ENCODE measurements at regions not wholly inside any gene's neighbourhood (a gene's known extent, or its start where the extent isn't known, plus 50 kb on each side); places are given as distances from the start of the nearest gene placed in this dataset.

DNA sequence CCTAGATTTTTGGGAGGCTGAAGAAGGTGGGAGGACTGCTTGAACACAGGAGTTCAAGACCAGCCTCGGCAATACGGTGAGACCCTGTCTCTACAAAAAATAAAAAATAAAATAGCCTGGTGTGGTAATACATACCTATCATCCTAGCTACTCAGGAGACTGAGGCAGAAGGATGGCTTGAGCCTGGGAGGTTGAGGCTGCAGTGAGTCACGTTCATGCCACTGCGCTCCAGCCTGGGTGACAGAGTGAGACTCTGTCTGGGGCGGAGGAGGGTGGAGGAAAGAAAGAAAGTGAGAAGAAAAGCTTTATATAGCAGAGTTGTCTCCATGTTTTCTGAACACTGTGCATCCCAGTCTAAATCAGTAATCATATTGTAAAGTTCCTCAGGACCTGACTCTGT, 301.4 kb upstream of the CNTN6 start:
- TF ChIP-seq, protein P1, sequence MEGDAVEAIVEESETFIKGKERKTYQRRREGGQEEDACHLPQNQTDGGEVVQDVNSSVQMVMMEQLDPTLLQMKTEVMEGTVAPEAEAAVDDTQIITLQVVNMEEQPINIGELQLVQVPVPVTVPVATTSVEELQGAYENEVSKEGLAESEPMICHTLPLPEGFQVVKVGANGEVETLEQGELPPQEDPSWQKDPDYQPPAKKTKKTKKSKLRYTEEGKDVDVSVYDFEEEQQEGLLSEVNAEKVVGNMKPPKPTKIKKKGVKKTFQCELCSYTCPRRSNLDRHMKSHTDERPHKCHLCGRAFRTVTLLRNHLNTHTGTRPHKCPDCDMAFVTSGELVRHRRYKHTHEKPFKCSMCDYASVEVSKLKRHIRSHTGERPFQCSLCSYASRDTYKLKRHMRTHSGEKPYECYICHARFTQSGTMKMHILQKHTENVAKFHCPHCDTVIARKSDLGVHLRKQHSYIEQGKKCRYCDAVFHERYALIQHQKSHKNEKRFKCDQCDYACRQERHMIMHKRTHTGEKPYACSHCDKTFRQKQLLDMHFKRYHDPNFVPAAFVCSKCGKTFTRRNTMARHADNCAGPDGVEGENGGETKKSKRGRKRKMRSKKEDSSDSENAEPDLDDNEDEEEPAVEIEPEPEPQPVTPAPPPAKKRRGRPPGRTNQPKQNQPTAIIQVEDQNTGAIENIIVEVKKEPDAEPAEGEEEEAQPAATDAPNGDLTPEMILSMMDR (IDR thresholded peaks at IDR 0.05; ENCODE audit: low read depth, low read length): no peak
- CTCF ChIA-PET: no interaction called here

DNA sequence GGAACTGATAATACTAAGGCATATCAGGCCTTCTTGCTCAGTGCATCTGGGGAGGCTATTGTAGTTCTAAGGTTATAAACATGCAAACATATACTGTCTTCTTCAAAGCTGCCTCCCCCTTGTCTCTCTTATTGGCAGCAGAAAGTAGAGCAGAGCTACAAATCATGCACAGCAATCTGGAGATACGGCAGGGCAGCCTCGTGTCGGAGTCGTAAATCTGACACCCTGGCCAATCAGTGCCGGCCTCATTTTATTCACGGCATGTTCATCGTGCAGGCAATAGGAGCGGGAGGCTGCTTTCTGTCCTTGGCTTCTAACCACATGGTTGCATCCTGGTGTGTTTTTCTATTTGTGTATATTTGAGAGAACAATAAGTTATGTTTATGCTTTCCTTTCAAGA, 300.2 kb upstream of the CNTN6 start:
- no peak for DNase-seq (ENCODE audit: low read depth, low spot score)
- POLR2A ChIA-PET: no interaction called here
- CTCF ChIA-PET: no interaction called here
- H3K27me3 ChIP-seq (ENCODE audit: control insufficient read depth, insufficient read depth, low read length): no peaks in the 10 kb centered on the region
- no peak overlapping the region for H3K27ac ChIP-seq (ENCODE audit: low read depth, low read length)
- peaks cover 10% of the 10 kb centered on the region for H3K9me3 ChIP-seq (ENCODE audit: control insufficient read depth, insufficient read depth, low read length)
- TF ChIP-seq, protein P1 (IDR thresholded peaks at IDR 0.05; ENCODE audit: low read depth, low read length): no peak
- no peak overlapping the region for H3K4me3 ChIP-seq (ENCODE audit: low read depth, low read length)

More for the DNA sequence above, 301.4 kb upstream of the CNTN6 start:
- POLR2A ChIA-PET: no interaction called here
- H3K9me3 ChIP-seq (ENCODE audit: control insufficient read depth, insufficient read depth, low read length): peaks cover 10% of the 10 kb centered on the region
- no peak overlapping the region for H3K27ac ChIP-seq (ENCODE audit: low read depth, low read length)
- no peak overlapping the region for H3K4me3 ChIP-seq (ENCODE audit: low read depth, low read length)
- H3K27me3 ChIP-seq (ENCODE audit: control insufficient read depth, insufficient read depth, low read length): no peaks in the 10 kb centered on the region
- no peak for DNase-seq (ENCODE audit: low read depth, low spot score)

DNA sequence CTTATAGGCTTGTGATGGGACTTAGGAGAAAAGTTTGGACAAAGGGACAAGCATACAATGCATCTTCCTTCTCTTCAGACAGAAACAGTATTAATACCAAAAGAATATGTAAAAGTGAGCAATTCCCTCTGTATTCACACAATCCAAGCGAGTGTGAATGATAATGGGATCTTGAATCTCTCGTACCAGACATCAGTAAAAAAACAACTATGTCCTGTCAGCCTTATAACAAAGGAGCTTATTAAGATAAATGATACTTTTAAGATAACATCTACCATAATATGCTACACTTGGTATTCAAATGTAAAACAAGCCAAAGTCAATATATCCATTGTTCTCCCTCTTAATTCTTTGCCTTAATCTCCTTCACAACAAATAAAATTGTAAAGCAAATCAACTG, 288.6 kb upstream of the CNTN6 start:
- no peak for DNase-seq (ENCODE audit: low read depth, low spot score)
- ChIA-PET CTCF (no interaction called here), POLR2A (no interaction called here)
- Histone ChIP-seq H3K9me3 (ENCODE audit: control insufficient read depth, insufficient read depth, low read length) (peaks cover 8% of the 10 kb centered on the region; the same call in 1 of the 2 replicates), H3K27ac (ENCODE audit: low read depth, low read length) (no peak overlapping the region), H3K27me3 (ENCODE audit: control insufficient read depth, insufficient read depth, low read length) (no peaks in the 10 kb centered on the region), H3K4me3 (ENCODE audit: low read depth, low read length) (no peak overlapping the region)
- TF ChIP-seq, protein P1 (IDR thresholded peaks at IDR 0.05; ENCODE audit: low read depth, low read length): no peak

DNA sequence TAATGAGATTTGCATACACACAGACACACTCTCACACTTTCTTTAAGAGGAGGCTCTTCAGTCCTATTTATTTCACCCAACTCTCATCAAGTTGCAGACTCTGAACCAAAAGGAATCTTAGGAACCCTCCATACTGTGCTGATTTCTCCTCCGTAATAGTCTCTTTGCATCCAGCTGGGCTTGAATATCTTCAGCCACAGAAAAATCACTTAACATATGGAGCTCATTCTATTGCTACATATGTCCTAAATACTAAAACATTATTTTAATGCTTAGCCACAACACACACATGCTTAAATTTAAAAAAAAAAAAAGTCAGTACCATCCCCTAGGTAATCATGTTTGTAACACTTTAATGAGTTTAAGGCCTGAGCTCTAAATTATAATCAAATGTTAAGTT, 287.5 kb upstream of the CNTN6 start:
- TF ChIP-seq, protein P1 (IDR thresholded peaks at IDR 0.05; ENCODE audit: low read depth, low read length): no peak
- POLR2A ChIA-PET: no interaction called here
- DNase-seq (ENCODE audit: low read depth, low spot score): no peak
- H3K4me3 ChIP-seq (ENCODE audit: low read depth, low read length): no peak overlapping the region
- H3K9me3 ChIP-seq (ENCODE audit: control insufficient read depth, insufficient read depth, low read length): peaks cover 15% of the 10 kb centered on the region
- no peak overlapping the region for H3K27ac ChIP-seq (ENCODE audit: low read depth, low read length)
- CTCF ChIA-PET: no interaction called here
- no peaks in the 10 kb centered on the region for H3K27me3 ChIP-seq (ENCODE audit: control insufficient read depth, insufficient read depth, low read length)

DNA sequence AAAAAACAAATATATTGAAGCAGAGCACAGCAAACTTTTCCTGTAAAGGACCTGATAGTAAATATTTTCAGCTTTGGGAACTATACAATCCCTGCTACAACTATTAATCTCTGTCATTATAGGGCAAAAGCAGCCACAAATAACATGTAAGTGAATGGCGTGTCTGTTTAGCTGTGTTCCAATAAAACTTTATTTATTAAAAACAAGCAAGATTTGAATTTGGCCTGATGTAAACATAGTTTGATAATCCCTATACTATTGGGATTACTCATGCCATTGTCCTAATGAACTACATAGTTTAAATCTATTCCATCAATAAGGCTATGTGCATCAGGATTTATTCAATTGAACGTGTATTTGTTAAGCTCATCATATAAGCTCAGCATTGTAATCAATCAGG, 286.8 kb upstream of the CNTN6 start:
- Histone ChIP-seq H3K9me3 (ENCODE audit: control insufficient read depth, insufficient read depth, low read length) (peaks cover 15% of the 10 kb centered on the region), H3K4me3 (ENCODE audit: low read depth, low read length) (no peak overlapping the region), H3K27ac (ENCODE audit: low read depth, low read length) (no peak overlapping the region), H3K27me3 (ENCODE audit: control insufficient read depth, insufficient read depth, low read length) (no peaks in the 10 kb centered on the region)
- TF ChIP-seq, protein P1 (IDR thresholded peaks at IDR 0.05; ENCODE audit: low read depth, low read length): no peak
- CTCF ChIA-PET: no interaction called here
- no peak for DNase-seq (ENCODE audit: low read depth, low spot score)
- POLR2A ChIA-PET: no interaction called here
